Heart left ventricle (tissue), 13 donors: ENCODE measurements at regions not wholly inside any gene's neighbourhood (a gene's known extent, or its start where the extent isn't known, plus 50 kb on each side); places are given as distances from the start of the nearest gene placed in this dataset.

Experiments used
- CTCF ChIP-seq, 12 donors: fragments of 200-600 bp; sonication (generic) in 4 of 12; IDR thresholded peaks; one replicate each; pipeline versions ENCODE4 v1.5.0 to v1.8.0; 2018 to 2022; ENCODE audit warnings: antibody characterized with exemption in 12 of 12, mild to moderate bottlenecking in 5 of 12
- POLR2A ChIP-seq, 2 donors: fragments of 450-650 bp; IDR thresholded peaks; one replicate each; pipeline ENCODE4 v1.6.1; 2017; ENCODE audit warnings: antibody characterized with exemption in 2 of 2, mild to moderate bottlenecking in 2 of 2, moderate library complexity in 2 of 2
- donor health status: ischemic (EF 13 %, LVEDD 7.1; RV severe dilation, severe dysfunction).
- donor health status: DM: no; HTN: yes; CAD: no.
- donor health status: DM: no; HTN: no; CAD: no.
- donor health status: ischemic (EF 25% LVEDD 6.9; RV normal size, moderate dysfunction).
- donor health status: ischemic (EF 25% LVEDD 5.7; RV mildly dilated, moderate dysfunction).
- donor health status: ischemic (EF 35%, LVEDD 5.7; RV mildly dilated, moderate dysfunction).
- donor health status: nonischemic (EF 11% LVEDD 7.7; RV severe dilation, severe dysfunction).
- donor health status: DM: yes; HTN: yes; CAD: no.
- donor health status: PGD.
- donor health status: ischemic (EF 29% LVEDD 5.4; RV normal size, mild dysfunction).
- donor health status: nonischemic (EF 23%, LVEDD 6.1; RV moderate dilation, normal function).

DNA sequence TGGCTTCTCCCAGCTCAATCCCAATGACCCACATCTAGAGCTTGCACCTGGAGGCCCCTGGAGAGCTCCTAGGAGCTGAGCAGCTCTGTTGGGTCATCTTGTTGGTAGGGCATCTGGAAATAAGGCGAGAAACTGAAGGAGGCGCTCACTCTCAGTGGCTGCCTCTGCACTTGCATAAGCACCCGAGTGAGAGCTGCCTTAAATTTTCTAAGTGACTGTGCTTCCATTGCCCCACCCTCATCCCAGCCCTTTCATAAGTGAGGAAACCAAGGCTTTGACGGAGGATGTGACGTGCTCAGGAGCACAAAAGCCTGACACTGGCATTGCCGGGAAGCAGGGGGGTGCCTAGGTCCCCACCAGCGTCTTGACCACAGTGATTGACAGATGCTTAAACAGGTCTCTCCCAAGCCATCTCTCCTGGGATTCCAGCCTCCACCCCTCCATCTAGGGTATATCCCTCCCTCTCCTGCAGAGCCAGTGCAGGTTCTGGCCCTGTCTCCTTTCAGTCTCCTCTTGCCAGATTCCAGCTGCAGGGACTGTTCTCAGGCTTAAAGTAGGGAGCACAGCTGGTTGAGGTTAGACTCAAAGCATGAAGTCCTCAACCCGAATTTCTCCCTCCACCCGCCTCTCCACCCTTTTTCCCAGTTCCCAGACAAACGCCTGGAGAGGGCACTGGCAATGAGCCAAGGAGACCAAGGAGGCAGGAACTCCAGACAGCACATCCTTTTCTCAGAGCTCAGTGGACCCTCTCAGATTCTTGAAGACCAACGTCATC, 113.7 kb downstream of the IRX5 start:
- no peak for TF ChIP-seq POLR2A (IDR thresholded peaks at IDR 0.05)
- no peak for TF ChIP-seq CTCF (IDR thresholded peaks at IDR 0.05)
